Activated B cell treated with CpG ODN at 0.5 μM for 24 hours (primary cell): ENCODE measurements at regions not wholly inside any gene's neighbourhood (a gene's known extent, or its start where the extent isn't known, plus 50 kb on each side); places are given as distances from the start of the nearest gene placed in this dataset.

Experiments
- ATAC-seq: fragments of 200-7000 bp; cut with Tn5 transposase; one replicate; pipeline ENCODE4 v1.10.0; 2021; ENCODE audit warnings: low read depth, mild to moderate bottlenecking, moderate library complexity
- CTCF ChIA-PET: fragments of 350-600 bp; sonication (Branson Sonifier 250); formaldehyde crosslinking; loops from one replicate; lab custom pipeline; 2021; ENCODE audit warnings: antibody characterized with exemption; lab: Charles Lee
- POLR2A ChIA-PET: fragments of 350-600 bp; sonication (Branson Sonifier 250); formaldehyde crosslinking; loops from one replicate; lab custom pipeline; 2021; ENCODE audit warnings: antibody characterized with exemption; lab: Charles Lee
- DNase-seq: peaks from one replicate; pipeline ENCODE4 v3.0.0; 2022
- H3K27ac Mint-ChIP-seq: one replicate; pipeline ENCODE4 v1.8.0; 2020; ENCODE audit warnings: mixed read lengths
- H3K27me3 Mint-ChIP-seq: one replicate; pipeline ENCODE4 v1.8.0; 2021; ENCODE audit warnings: mixed read lengths
- H3K36me3 Mint-ChIP-seq: one replicate; pipeline ENCODE4 v1.8.0; 2021; ENCODE audit warnings: low read depth, mixed read lengths
- H3K4me1 Mint-ChIP-seq: one replicate; pipeline ENCODE4 v1.8.0; 2021; ENCODE audit warnings: mixed read lengths
- H3K4me3 Mint-ChIP-seq: one replicate; pipeline ENCODE4 v1.8.0; 2020; ENCODE audit warnings: mild to moderate bottlenecking, mixed read lengths
- H3K9me3 Mint-ChIP-seq: one replicate; pipeline ENCODE4 v1.8.0; 2020; ENCODE audit warnings: mixed read lengths
- intact Hi-C: fragments of 100-400 bp; cut with micrococcal nuclease; formaldehyde crosslinking; loops from one replicate; pipeline ENCODE4 v1.15.1; 2024
- TF ChIP-seq, protein P1 (sequence below): fragments of 200-600 bp; IDR thresholded peaks from one replicate; pipeline ENCODE4 v1.8.0; 2022; ENCODE audit warnings: antibody characterized with exemption, mild to moderate bottlenecking

- intact Hi-C loops, result no loop called here
- ATAC-seq, result no peak
- ChIA-PET POLR2A (interaction anchor here (1.1 kb wide), 1 partner anchor 119 kb away, joined by 3 read pairs; no protein-coding TSS in a partner anchor), CTCF (no interaction called here)
- Mint-ChIP-seq H3K9me3 (no peaks in the 10 kb centered on the region), H3K27ac (no peak overlapping the region), H3K36me3 (no peaks in the 10 kb centered on the region), H3K4me1 (peaks cover 4% of the 10 kb centered on the region), H3K4me3 (no peak overlapping the region), H3K27me3 (peaks cover 42% of the 10 kb centered on the region)
- TF ChIP-seq, protein P1, sequence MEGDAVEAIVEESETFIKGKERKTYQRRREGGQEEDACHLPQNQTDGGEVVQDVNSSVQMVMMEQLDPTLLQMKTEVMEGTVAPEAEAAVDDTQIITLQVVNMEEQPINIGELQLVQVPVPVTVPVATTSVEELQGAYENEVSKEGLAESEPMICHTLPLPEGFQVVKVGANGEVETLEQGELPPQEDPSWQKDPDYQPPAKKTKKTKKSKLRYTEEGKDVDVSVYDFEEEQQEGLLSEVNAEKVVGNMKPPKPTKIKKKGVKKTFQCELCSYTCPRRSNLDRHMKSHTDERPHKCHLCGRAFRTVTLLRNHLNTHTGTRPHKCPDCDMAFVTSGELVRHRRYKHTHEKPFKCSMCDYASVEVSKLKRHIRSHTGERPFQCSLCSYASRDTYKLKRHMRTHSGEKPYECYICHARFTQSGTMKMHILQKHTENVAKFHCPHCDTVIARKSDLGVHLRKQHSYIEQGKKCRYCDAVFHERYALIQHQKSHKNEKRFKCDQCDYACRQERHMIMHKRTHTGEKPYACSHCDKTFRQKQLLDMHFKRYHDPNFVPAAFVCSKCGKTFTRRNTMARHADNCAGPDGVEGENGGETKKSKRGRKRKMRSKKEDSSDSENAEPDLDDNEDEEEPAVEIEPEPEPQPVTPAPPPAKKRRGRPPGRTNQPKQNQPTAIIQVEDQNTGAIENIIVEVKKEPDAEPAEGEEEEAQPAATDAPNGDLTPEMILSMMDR, result no peak
- no peak for DNase-seq
Measured at GRCh38 chr15:70586241-70586640, 177.1 kb downstream of the UACA start.

GRCh38 chr15:70585707-70586034, 177.7 kb downstream of the UACA start:
- TF ChIP-seq, protein P1, result no peak
- Mint-ChIP-seq H3K9me3 (no peaks in the 10 kb centered on the region), H3K27ac (no peak overlapping the region), H3K4me3 (no peak overlapping the region), H3K36me3 (no peaks in the 10 kb centered on the region), H3K4me1 (peaks cover 4% of the 10 kb centered on the region), H3K27me3 (peaks cover 42% of the 10 kb centered on the region)
- CTCF ChIA-PET, result no interaction called here
- intact Hi-C loops, result loop anchor here (1.0 kb wide), 1 partner anchor 1009 kb away; no protein-coding TSS in a partner anchor
- ATAC-seq (no peak), DNase-seq (no peak)
- POLR2A ChIA-PET, result interaction anchor here (1.1 kb wide), 1 partner anchor 118 kb away, joined by 3 read pairs; no protein-coding TSS in a partner anchor

DNA sequence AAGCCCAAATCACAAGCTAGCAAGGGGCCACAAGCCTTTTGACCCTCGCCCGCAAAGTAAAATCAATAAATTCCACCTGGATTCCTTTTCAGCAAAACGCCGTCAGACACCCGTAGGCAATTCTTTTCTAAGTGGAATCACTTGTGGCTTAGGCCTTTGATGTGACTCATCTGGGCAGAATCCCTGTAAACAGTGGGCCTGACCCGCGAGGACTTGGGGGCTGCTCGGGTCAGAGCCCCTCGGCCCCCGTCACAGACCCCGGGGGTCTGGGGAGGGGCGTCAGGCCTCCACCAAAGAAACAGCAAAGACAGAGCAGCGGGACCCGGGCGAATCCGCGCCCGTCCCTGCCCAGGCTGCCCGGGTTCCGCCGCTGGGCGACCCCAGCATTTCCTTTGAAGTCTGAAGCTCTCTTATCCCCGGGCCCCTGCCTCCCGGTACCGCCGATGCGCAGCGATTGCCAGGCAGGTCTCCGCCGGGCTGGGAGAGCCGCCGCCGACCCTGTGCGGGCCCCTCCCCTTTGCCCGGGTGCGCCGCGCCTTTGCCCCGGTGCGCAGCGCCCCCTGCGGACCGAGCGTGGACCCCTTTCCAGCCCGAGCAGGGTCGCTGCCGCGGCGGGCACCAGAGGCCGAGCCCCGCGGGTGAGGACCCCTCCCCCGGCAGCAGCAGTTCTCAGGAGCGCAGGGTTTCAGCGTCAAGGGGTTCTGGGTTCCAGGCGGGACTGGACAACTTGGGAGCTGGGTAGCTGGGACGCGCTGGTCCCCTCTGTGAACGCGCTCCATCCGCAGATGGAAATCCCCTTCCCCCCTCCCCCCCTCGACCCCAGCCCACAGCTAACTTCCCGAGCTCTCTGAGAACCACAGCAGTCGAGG, 178.3 kb downstream of the UACA start:
- Mint-ChIP-seq H3K27me3 (peaks cover 43% of the 10 kb centered on the region), H3K4me3 (no peak overlapping the region), H3K27ac (no peak overlapping the region), H3K9me3 (no peaks in the 10 kb centered on the region), H3K36me3 (no peaks in the 10 kb centered on the region), H3K4me1 (peaks cover 4% of the 10 kb centered on the region)
- DNase-seq, result peak; percentile 28
- TF ChIP-seq, protein P1, result no peak
- CTCF ChIA-PET, result no interaction called here
- POLR2A ChIA-PET, result interaction anchor here (1.1 kb wide), 1 partner anchor 118 kb away, joined by 3 read pairs; no protein-coding TSS in a partner anchor
- intact Hi-C loops, result loop anchor here (1.0 kb wide), 1 partner anchor 1009 kb away; no protein-coding TSS in a partner anchor
- ATAC-seq, result peak; percentile 40

GRCh38 chr15:70584441-70584837, 178.9 kb downstream of the UACA start:
- Mint-ChIP-seq H3K4me1 (peaks cover 4% of the 10 kb centered on the region), H3K27me3 (peaks cover 48% of the 10 kb centered on the region), H3K27ac (no peak overlapping the region), H3K36me3 (no peaks in the 10 kb centered on the region), H3K9me3 (no peaks in the 10 kb centered on the region), H3K4me3 (no peak overlapping the region)
- intact Hi-C loops, result no loop called here
- DNase-seq (no peak), ATAC-seq (no peak)
- CTCF ChIA-PET, result no interaction called here
- TF ChIP-seq, protein P1, result no peak
- POLR2A ChIA-PET, result no interaction called here

GRCh38 chr15:70583006-70583405, 180.4 kb downstream of the UACA start:
- DNase-seq (no peak), ATAC-seq (no peak)
- ChIA-PET CTCF (no interaction called here), POLR2A (no interaction called here)
- H3K4me3 Mint-ChIP-seq, result no peak overlapping the region
- no peaks in the 10 kb centered on the region for H3K36me3 Mint-ChIP-seq
- intact Hi-C loops, result no loop called here
- H3K4me1 Mint-ChIP-seq, result peaks cover 4% of the 10 kb centered on the region
- TF ChIP-seq, protein P1, result no peak
- peaks cover 42% of the 10 kb centered on the region for H3K27me3 Mint-ChIP-seq
- no peaks in the 10 kb centered on the region for H3K9me3 Mint-ChIP-seq
- H3K27ac Mint-ChIP-seq, result no peak overlapping the region
